ENCODE measurements at regions not wholly inside any gene's neighbourhood (a gene's known extent, or its start where the extent isn't known, plus 50 kb on each side); places are given as distances from the start of the nearest gene placed in this dataset.
"Not testable (repeated sequence)": the region's sequence is repeated elsewhere in the genome, so short reads cannot be mapped to it uniquely, and the experiment has no call there.

DNA sequence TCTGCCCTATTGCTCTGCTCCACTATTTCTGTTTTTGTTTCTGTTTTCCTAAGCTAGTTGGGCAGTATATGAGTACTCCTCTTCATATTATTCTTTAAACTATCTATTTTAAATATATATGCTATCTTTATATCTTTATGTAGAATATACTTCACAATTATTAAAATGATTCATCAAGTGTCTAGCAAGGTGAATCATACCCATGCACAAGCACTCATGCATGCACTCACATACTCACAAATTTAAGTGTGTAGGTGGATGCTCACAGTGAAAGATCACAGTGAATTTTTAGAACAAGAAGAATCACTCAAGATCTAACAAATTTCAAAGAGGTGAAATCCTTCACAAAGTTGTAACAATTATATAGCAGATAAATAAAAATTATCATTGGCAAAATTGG is 435.6 kb upstream of the SLITRK5 start:
- Histone ChIP-seq H3K9me3 (ENCODE audit: control insufficient read depth, insufficient read depth, low read length) (no peaks in the 10 kb centered on the region), H3K4me3 (ENCODE audit: low read depth, low read length) (no peak overlapping the region), H3K27me3 (ENCODE audit: control insufficient read depth, insufficient read depth, low read length) (no peaks in the 10 kb centered on the region), H3K27ac (ENCODE audit: low read depth, low read length) (no peak overlapping the region)
- ChIA-PET CTCF (no interaction called here), POLR2A (no interaction called here)
- DNase-seq (ENCODE audit: low read depth, low spot score), result no peak
- TF ChIP-seq, protein P1, sequence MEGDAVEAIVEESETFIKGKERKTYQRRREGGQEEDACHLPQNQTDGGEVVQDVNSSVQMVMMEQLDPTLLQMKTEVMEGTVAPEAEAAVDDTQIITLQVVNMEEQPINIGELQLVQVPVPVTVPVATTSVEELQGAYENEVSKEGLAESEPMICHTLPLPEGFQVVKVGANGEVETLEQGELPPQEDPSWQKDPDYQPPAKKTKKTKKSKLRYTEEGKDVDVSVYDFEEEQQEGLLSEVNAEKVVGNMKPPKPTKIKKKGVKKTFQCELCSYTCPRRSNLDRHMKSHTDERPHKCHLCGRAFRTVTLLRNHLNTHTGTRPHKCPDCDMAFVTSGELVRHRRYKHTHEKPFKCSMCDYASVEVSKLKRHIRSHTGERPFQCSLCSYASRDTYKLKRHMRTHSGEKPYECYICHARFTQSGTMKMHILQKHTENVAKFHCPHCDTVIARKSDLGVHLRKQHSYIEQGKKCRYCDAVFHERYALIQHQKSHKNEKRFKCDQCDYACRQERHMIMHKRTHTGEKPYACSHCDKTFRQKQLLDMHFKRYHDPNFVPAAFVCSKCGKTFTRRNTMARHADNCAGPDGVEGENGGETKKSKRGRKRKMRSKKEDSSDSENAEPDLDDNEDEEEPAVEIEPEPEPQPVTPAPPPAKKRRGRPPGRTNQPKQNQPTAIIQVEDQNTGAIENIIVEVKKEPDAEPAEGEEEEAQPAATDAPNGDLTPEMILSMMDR (IDR thresholded peaks at IDR 0.05; ENCODE audit: low read depth, low read length), result no peak

DNA sequence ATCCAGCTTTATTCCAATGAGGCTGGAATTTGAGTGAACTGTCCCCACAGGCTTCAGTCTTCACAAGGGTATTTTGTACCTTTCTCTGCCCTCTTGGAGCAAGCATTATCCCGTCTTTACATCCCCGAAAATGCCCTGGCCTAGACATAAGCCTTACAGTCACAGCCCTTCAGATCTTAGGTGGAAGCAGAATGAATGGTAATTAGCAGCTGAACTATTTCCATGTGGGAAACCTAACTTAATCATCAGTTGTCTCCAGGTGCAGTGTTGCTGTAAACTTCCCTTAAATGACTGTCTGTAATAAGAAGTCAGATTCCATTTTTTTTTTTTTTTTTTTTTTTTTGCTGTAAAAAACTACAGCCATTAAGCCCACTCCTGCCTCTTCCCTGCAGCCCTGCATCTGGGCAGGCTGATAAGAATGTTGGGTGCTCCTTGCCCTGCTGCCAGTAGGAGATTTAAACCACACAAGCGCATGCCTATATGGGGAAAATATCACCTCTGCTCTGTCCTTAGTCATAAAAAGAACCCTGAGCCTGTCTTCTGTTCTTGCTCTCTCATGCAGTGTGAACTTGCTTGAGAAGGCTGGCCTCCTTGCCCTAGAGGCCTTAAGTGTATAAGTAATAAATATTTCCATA is 426.8 kb upstream of the SLITRK5 start:
- H3K4me3 ChIP-seq (ENCODE audit: low read depth, low read length), result no peak overlapping the region
- ChIA-PET CTCF (no interaction called here), POLR2A (no interaction called here)
- TF ChIP-seq, protein P1 (IDR thresholded peaks at IDR 0.05; ENCODE audit: low read depth, low read length), result no peak
- no peaks in the 10 kb centered on the region for H3K9me3 ChIP-seq (ENCODE audit: control insufficient read depth, insufficient read depth, low read length)
- no peaks in the 10 kb centered on the region for H3K27me3 ChIP-seq (ENCODE audit: control insufficient read depth, insufficient read depth, low read length)
- no peak overlapping the region for H3K27ac ChIP-seq (ENCODE audit: low read depth, low read length)
- no peak for DNase-seq (ENCODE audit: low read depth, low spot score)

DNA sequence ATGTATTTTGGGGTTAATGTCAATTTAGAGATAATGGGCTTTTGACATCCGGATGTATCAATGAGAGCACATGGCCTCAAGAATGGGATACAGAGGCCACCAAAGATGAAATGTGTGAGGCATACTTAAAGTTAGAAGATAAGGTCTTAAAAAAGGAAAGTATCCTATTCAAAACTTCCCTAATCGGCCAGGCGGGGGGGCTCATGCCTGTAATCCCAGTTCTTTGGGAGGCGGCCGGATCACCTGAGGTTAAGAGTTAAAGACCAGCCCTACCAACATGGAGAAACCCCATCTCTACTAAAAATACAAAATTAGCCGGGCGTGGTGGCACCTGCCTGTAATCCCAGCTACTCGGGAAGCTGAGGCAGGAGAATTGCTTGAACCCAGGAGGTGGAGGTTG is 421.3 kb upstream of the SLITRK5 start:
- H3K4me3 ChIP-seq (ENCODE audit: low read depth, low read length); H3K27me3 ChIP-seq (ENCODE audit: control insufficient read depth, insufficient read depth, low read length); DNase-seq (ENCODE audit: low read depth, low spot score); H3K27ac ChIP-seq (ENCODE audit: low read depth, low read length); H3K9me3 ChIP-seq (ENCODE audit: control insufficient read depth, insufficient read depth, low read length); POLR2A ChIA-PET: not testable (repeated sequence)
- CTCF ChIA-PET, result interaction anchor here (5.6 kb wide), 1 partner anchor 24 kb away, joined by 26 read pairs; no protein-coding TSS in a partner anchor

DNA sequence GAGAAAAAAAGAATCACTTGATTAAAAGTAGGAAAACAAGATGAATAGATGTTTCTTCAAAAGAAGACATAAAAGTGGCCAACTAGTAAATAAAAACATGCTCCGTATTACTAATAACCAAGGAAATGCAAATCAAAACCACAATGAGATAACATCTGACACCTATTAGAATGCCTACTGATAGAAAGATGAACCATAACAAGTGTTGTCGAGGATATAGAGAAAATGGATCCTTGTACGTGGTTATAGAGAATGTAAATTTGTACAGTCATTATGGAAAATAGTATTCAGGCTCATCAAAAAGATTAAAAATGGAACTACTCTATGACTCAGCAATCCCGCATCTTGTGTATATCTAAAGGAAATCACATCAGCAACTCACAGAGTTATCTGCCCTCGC is 415.8 kb upstream of the SLITRK5 start:
- Histone ChIP-seq H3K27me3 (ENCODE audit: control insufficient read depth, insufficient read depth, low read length) (no peaks in the 10 kb centered on the region), H3K27ac (ENCODE audit: low read depth, low read length) (no peak overlapping the region), H3K4me3 (ENCODE audit: low read depth, low read length) (no peak overlapping the region), H3K9me3 (ENCODE audit: control insufficient read depth, insufficient read depth, low read length) (no peaks in the 10 kb centered on the region)
- TF ChIP-seq, protein P1 (IDR thresholded peaks at IDR 0.05; ENCODE audit: low read depth, low read length), result no peak
- POLR2A ChIA-PET, result no interaction called here
- DNase-seq (ENCODE audit: low read depth, low spot score), result no peak
- CTCF ChIA-PET, result no interaction called here

DNA sequence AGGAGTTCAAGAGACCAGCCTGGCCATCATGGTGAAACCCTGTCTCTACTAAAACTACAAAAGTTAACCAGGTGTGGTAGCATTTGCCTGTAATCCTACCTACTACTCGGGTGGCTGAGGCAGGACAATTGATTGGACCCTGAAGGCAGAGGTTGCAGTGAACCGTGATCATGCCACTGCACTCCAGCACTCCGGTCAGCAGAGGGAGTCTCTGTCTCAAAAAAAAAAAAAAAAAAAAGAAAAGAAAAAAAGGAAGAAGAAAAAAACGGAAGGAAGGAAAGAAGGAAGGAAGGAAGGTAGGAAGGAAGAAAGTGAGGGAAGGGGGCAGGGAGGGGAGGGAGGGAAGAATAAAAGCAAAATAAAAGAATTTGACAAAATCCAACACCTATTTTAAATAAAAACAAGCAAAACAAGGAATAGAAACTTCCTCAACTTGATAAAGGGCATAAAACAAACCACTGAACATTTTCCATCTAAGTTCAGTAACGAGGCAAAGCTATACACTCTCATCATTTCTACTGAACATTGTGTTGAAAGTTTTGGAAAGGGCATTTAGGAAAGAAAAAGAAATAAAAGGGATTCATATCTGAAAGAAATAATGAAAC is 411.6 kb upstream of the SLITRK5 start:
- CTCF ChIA-PET, result interaction anchor here (0.7 kb wide), 2 partner anchors 13 to 395 kb away, joined by 3 to 6 read pairs; no protein-coding TSS in a partner anchor
- H3K9me3 ChIP-seq (ENCODE audit: control insufficient read depth, insufficient read depth, low read length), result no peaks in the 10 kb centered on the region
- TF ChIP-seq, protein P1 (IDR thresholded peaks at IDR 0.05; ENCODE audit: low read depth, low read length), result peak; percentile 36
- POLR2A ChIA-PET, result no interaction called here
- DNase-seq (ENCODE audit: low read depth, low spot score), result no peak
- no peak overlapping the region for H3K4me3 ChIP-seq (ENCODE audit: low read depth, low read length)
- no peaks in the 10 kb centered on the region for H3K27me3 ChIP-seq (ENCODE audit: control insufficient read depth, insufficient read depth, low read length)
- no peak overlapping the region for H3K27ac ChIP-seq (ENCODE audit: low read depth, low read length)
